Trophoblast cell (in vitro differentiated cells and primary cell): ENCODE measurements at regions not wholly inside any gene's neighbourhood (a gene's known extent, or its start where the extent isn't known, plus 50 kb on each side); places are given as distances from the start of the nearest gene placed in this dataset.

Source experiments
- DNase-seq, 2 donors: peaks; one replicate each; pipeline ENCODE4 v3.0.0-alpha.2; 2016
- H2AFZ ChIP-seq: 2 replicates; pipeline ENCODE4 v1.6.1; 2013; ENCODE audit warnings: low read length, moderate library complexity, mild to moderate bottlenecking; ENCODE audit not compliant: insufficient read depth, poor library complexity
- H2AK5ac ChIP-seq: 2 replicates; pipeline ENCODE4 v1.6.1; 2013; ENCODE audit warnings: mild to moderate bottlenecking, low read length
- H2BK120ac ChIP-seq: 2 replicates; pipeline ENCODE4 v1.6.1; 2013; ENCODE audit warnings: low read length, mild to moderate bottlenecking, moderate library complexity; ENCODE audit not compliant: insufficient read depth, poor library complexity
- H2BK12ac ChIP-seq: 2 replicates; pipeline ENCODE4 v1.6.1; 2013; ENCODE audit warnings: mild to moderate bottlenecking, low read length, moderate library complexity
- H2BK5ac ChIP-seq: 2 replicates; pipeline ENCODE4 v1.6.1; 2013; ENCODE audit warnings: low read length, low read depth, moderate library complexity, mild to moderate bottlenecking; ENCODE audit not compliant: poor library complexity
- H3K14ac ChIP-seq: 2 replicates; pipeline ENCODE4 v1.6.1; 2013; ENCODE audit warnings: mild to moderate bottlenecking, low read length
- H3K18ac ChIP-seq: 2 replicates; pipeline ENCODE4 v1.6.1; 2013; ENCODE audit warnings: mild to moderate bottlenecking, low read length
- H3K23ac ChIP-seq: 2 replicates; pipeline ENCODE4 v1.6.1; 2013; ENCODE audit warnings: low read length
- H3K27ac ChIP-seq: 2 replicates; pipeline ENCODE4 v1.5.1; 2013; ENCODE audit warnings: low read depth, mild to moderate bottlenecking, inconsistent platforms, low read length, moderate library complexity
- H3K27me3 ChIP-seq: 2 replicates; pipeline ENCODE4 v1.6.1; 2013; ENCODE audit warnings: inconsistent platforms, mild to moderate bottlenecking, low read length, moderate library complexity; ENCODE audit not compliant: insufficient read depth
- H3K36me3 ChIP-seq, 2 experiments: 1 replicate in 1 of 2; 2 replicates in 1 of 2; pipeline ENCODE4 v1.6.1; 2013; ENCODE audit warnings: low read length in 2 of 2, mild to moderate bottlenecking in 2 of 2, moderate library complexity in 1 of 2; ENCODE audit not compliant: insufficient read depth in 2 of 2, control insufficient read depth in 1 of 2
- H3K4ac ChIP-seq: 2 replicates; pipeline ENCODE4 v1.6.1; 2013; ENCODE audit warnings: low read depth, mild to moderate bottlenecking, low read length, moderate library complexity
- H3K4me1 ChIP-seq, 2 experiments: 1 replicate in 1 of 2; 2 replicates in 1 of 2; pipeline ENCODE4 v1.6.1; 2013; ENCODE audit warnings: low read length in 2 of 2, mild to moderate bottlenecking in 2 of 2, moderate library complexity in 1 of 2; ENCODE audit not compliant: insufficient read depth in 2 of 2, control insufficient read depth in 1 of 2
- H3K4me2 ChIP-seq: 2 replicates; pipeline ENCODE4 v1.6.1; 2013; ENCODE audit warnings: inconsistent platforms, mild to moderate bottlenecking, low read length, moderate library complexity
- H3K4me3 ChIP-seq: 2 replicates; pipeline ENCODE4 v1.5.1; 2013; ENCODE audit warnings: mild to moderate bottlenecking, low read depth, low read length, inconsistent platforms
- H3K79me1 ChIP-seq: one replicate; pipeline ENCODE4 v1.6.1; 2013; ENCODE audit warnings: low read length
- H3K79me2 ChIP-seq: 2 replicates; pipeline ENCODE4 v1.6.1; 2013; ENCODE audit warnings: low read length, mild to moderate bottlenecking; ENCODE audit not compliant: control insufficient read depth, insufficient read depth, poor library complexity
- H3K9ac ChIP-seq: 2 replicates; pipeline ENCODE4 v1.6.1; 2013; ENCODE audit warnings: mild to moderate bottlenecking, low read length
- H3K9me3 ChIP-seq: 2 replicates; pipeline ENCODE4 v1.6.1; 2013; ENCODE audit warnings: low read depth, mild to moderate bottlenecking, control low read depth, inconsistent platforms, low read length; ENCODE audit not compliant: insufficient read depth
- H4K12ac ChIP-seq: 2 replicates; pipeline ENCODE4 v1.6.1; 2013; ENCODE audit warnings: low read depth, mild to moderate bottlenecking, low read length, moderate library complexity
- H4K8ac ChIP-seq: 2 replicates; pipeline ENCODE4 v1.6.1; 2013; ENCODE audit warnings: low read depth, mild to moderate bottlenecking, low read length, moderate library complexity
- H4K91ac ChIP-seq: one replicate; pipeline ENCODE4 v1.6.1; 2013; ENCODE audit warnings: low read depth, mild to moderate bottlenecking, low read length, moderate library complexity
- WGBS: extraction: QIAGEN DNeasy Blood & Tissue Kit; methylation state at CpG from one replicate; pipeline ENCODE4 v1.1.7; 2013; ENCODE audit warnings: missing lambda C conversion rate; ENCODE audit not compliant: insufficient read length, insufficient coverage; ENCODE audit errors: extremely low coverage; 5-methylcytosine and 5-hydroxymethylcytosine counted together

DNA sequence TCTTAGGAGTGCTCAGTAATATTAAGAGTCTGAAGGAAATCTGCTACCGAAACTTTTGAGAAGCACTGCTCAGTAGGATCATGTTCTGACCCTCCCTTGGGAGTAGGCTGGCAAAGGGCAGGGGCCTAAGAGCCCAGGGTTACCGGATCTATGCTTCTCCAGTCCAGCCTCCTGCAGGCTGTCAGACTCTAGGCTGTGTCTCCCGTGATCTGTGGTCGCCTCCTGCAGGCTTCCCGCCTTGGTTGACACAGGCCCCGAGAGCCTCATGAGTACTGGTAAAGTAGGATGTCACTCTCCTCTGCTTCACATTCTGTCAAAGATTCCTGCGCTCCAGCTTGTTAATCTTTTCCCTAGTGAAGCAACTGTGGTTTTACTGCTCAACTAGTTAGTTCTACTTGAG lies 647.8 kb upstream of the RAB6C start:
- Histone ChIP-seq H3K27ac (no peak overlapping the region), H3K9ac (no peak overlapping the region), H3K18ac (no peak overlapping the region), H3K27me3 (no peaks in the 10 kb centered on the region), H2BK5ac (no peak overlapping the region), H3K23ac (no peak overlapping the region), H3K4me1 (no peaks in the 10 kb centered on the region), H3K79me1 (no peaks in the 10 kb centered on the region), H4K8ac (no peak overlapping the region), H2AFZ (no peak overlapping the region), H3K9me3 (peaks cover 3% of the 10 kb centered on the region), H4K91ac (no peak overlapping the region), H2AK5ac (no peak overlapping the region), H3K36me3 (no peaks in the 10 kb centered on the region), H3K14ac (no peak overlapping the region), H3K79me2 (no peaks in the 10 kb centered on the region), H2BK120ac (no peak overlapping the region), H2BK12ac (no peak overlapping the region), H3K4me2 (no peak overlapping the region), H3K4me3 (no peak overlapping the region), H4K12ac (no peak overlapping the region), H3K4ac (no peak overlapping the region)
- no peak for DNase-seq
- WGBS = no CpG with 5 or more reads among the region's 7 CpGs

DNA sequence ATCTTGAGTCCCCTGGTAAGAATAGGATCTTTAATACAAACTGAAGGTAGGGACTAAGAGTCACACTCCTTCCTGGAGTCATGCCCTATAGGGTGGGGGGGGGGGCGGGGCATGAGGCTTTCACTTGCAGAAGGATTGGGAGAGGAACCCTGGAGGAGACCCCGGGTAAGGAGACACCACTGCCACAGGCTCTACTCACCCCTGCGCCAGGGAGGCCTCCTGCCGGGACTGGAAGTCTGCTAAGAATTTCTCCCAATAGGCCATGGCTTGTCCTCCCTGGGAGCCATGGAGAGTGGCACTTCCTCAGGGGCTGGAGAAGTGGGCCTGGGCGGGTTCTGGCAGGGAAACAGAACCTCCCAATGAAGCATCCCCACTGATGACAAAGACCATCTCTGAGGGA lies 645.3 kb upstream of the RAB6C start:
- Histone ChIP-seq H2AK5ac (no peak overlapping the region), H3K4ac (no peak overlapping the region), H2BK120ac (no peak overlapping the region), H4K91ac (no peak overlapping the region), H3K4me3 (no peak overlapping the region), H2AFZ (no peak overlapping the region), H3K9me3 (peaks cover 3% of the 10 kb centered on the region), H3K14ac (no peak overlapping the region), H3K9ac (no peak overlapping the region), H4K8ac (no peak overlapping the region), H3K79me2 (no peaks in the 10 kb centered on the region), H3K4me1 (no peaks in the 10 kb centered on the region), H3K36me3 (no peaks in the 10 kb centered on the region), H4K12ac (no peak overlapping the region), H3K23ac (no peak overlapping the region), H3K79me1 (no peaks in the 10 kb centered on the region), H3K18ac (no peak overlapping the region), H2BK5ac (no peak overlapping the region), H3K27ac (no peak overlapping the region), H2BK12ac (no peak overlapping the region), H3K4me2 (no peak overlapping the region), H3K27me3 (no peaks in the 10 kb centered on the region)
- WGBS = no CpG with 5 or more reads among the region's 5 CpGs
- no peak for DNase-seq

GRCh38 chr2:129334696-129335410 lies 644.6 kb upstream of the RAB6C start:
- Histone ChIP-seq H3K9ac (no peak overlapping the region), H2AK5ac (no peak overlapping the region), H3K4me3 (no peak overlapping the region), H3K27me3 (no peaks in the 10 kb centered on the region), H2AFZ (no peak overlapping the region), H4K91ac (no peak overlapping the region), H3K4me2 (no peak overlapping the region), H4K12ac (no peak overlapping the region), H4K8ac (no peak overlapping the region), H3K4ac (no peak overlapping the region), H3K9me3 (peaks cover 3% of the 10 kb centered on the region), H2BK5ac (no peak overlapping the region), H3K27ac (no peak overlapping the region), H3K4me1 (no peaks in the 10 kb centered on the region), H2BK120ac (no peak overlapping the region), H3K18ac (no peak overlapping the region), H3K14ac (no peak overlapping the region), H3K79me2 (no peaks in the 10 kb centered on the region), H3K23ac (no peak overlapping the region), H3K36me3 (no peaks in the 10 kb centered on the region), H2BK12ac (no peak overlapping the region), H3K79me1 (no peaks in the 10 kb centered on the region)
- WGBS = no CpG with 5 or more reads among the region's 13 CpGs
- no peak for DNase-seq

DNA sequence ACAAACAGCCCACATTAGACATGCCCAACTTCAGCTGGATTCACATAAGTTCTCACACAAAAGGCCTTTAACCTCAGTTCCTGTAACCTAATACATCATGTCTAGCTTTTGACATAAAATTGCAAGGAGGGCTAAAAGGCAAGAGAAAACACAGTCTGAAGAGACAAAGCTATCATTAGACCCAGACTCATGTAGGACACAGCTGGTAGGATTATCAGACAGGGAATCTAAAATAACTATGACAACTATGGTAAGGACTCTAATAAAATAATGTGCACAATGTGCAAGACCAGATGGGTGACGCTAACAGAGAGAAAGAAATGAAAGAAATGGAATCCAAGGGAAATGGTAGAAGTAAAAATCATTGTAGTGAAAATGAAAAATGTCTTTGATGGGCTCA lies 643.2 kb upstream of the RAB6C start:
- Histone ChIP-seq H3K9me3 (no peaks in the 10 kb centered on the region), H3K79me1 (no peaks in the 10 kb centered on the region), H2BK120ac (no peak overlapping the region), H2AFZ (no peak overlapping the region), H2BK5ac (no peak overlapping the region), H2BK12ac (no peak overlapping the region), H3K27me3 (no peaks in the 10 kb centered on the region), H3K23ac (no peak overlapping the region), H3K4me1 (no peaks in the 10 kb centered on the region), H3K9ac (no peak overlapping the region), H3K4me3 (no peak overlapping the region), H3K79me2 (no peaks in the 10 kb centered on the region), H2AK5ac (no peak overlapping the region), H3K27ac (no peak overlapping the region), H3K14ac (no peak overlapping the region), H3K4me2 (no peak overlapping the region), H3K36me3 (no peaks in the 10 kb centered on the region), H4K91ac (no peak overlapping the region), H3K4ac (no peak overlapping the region), H4K8ac (no peak overlapping the region), H4K12ac (no peak overlapping the region), H3K18ac (no peak overlapping the region)
- no CpG with 5 or more reads among the region's 1 CpG for WGBS
- no peak for DNase-seq
